ENCODE measurements at regions not wholly inside any gene's neighbourhood (a gene's known extent, or its start where the extent isn't known, plus 50 kb on each side); places are given as distances from the start of the nearest gene placed in this dataset.

GRCh38 chr13:65275838-65276630 lies 1954.1 kb downstream of the PCDH9 start:
- TF ChIP-seq, protein P1, sequence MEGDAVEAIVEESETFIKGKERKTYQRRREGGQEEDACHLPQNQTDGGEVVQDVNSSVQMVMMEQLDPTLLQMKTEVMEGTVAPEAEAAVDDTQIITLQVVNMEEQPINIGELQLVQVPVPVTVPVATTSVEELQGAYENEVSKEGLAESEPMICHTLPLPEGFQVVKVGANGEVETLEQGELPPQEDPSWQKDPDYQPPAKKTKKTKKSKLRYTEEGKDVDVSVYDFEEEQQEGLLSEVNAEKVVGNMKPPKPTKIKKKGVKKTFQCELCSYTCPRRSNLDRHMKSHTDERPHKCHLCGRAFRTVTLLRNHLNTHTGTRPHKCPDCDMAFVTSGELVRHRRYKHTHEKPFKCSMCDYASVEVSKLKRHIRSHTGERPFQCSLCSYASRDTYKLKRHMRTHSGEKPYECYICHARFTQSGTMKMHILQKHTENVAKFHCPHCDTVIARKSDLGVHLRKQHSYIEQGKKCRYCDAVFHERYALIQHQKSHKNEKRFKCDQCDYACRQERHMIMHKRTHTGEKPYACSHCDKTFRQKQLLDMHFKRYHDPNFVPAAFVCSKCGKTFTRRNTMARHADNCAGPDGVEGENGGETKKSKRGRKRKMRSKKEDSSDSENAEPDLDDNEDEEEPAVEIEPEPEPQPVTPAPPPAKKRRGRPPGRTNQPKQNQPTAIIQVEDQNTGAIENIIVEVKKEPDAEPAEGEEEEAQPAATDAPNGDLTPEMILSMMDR (conservative IDR thresholded peaks at IDR 0.05): no peak
- TF ChIP-seq ZFX (IDR thresholded peaks at IDR 0.05): no peak

All from C4-2B (cell line).